Activated T-helper 1 cell treated with anti-CD3 and anti-CD28 coated beads, Interleukin-12 subunit alpha, Interleukin-12 subunit beta, Interleukin-2, Interleukin-4 antibody, amounts not matched to agents 30 ng/mL and 10 ng/mL and 1 ng/mL, durations not matched to agents 14 hours and 24 hours and 36 hours (primary cell): ENCODE measurements at regions not wholly inside any gene's neighbourhood (a gene's known extent, or its start where the extent isn't known, plus 50 kb on each side); places are given as distances from the start of the nearest gene placed in this dataset.

Experiments
- DNase-seq: peaks from one replicate; pipeline ENCODE4 v3.0.0; 2021; ENCODE audit warnings: low spot score
- H3K27ac Mint-ChIP-seq: one replicate; pipeline ENCODE4 v1.8.0; 2021; ENCODE audit warnings: mild to moderate bottlenecking, mixed read lengths
- H3K27me3 Mint-ChIP-seq: one replicate; pipeline ENCODE4 v1.8.0; 2022; ENCODE audit warnings: mild to moderate bottlenecking, moderate library complexity, mixed read lengths; ENCODE audit not compliant: insufficient read depth
- H3K36me3 Mint-ChIP-seq: one replicate; pipeline ENCODE4 v1.8.0; 2021; ENCODE audit warnings: low read depth, mixed read lengths
- H3K4me1 Mint-ChIP-seq: one replicate; pipeline ENCODE4 v1.8.0; 2021; ENCODE audit warnings: low read depth, mixed read lengths
- H3K4me3 Mint-ChIP-seq: one replicate; pipeline ENCODE4 v1.8.0; 2021; ENCODE audit warnings: mild to moderate bottlenecking, moderate library complexity, mixed read lengths
- H3K9me3 Mint-ChIP-seq: one replicate; pipeline ENCODE4 v1.8.0; 2021; ENCODE audit warnings: mixed read lengths
- intact Hi-C: fragments of 100-400 bp; cut with micrococcal nuclease; formaldehyde crosslinking; loops from one replicate; pipeline ENCODE4 v1.15.1; 2024

- DNase-seq: no peak
- no peaks in the 10 kb centered on the region for H3K36me3 Mint-ChIP-seq
- H3K4me3 Mint-ChIP-seq: no peak overlapping the region
- intact Hi-C loops: no loop called here
- H3K4me1 Mint-ChIP-seq: no peaks in the 10 kb centered on the region
- no peak overlapping the region for H3K27ac Mint-ChIP-seq
- H3K27me3 Mint-ChIP-seq: no peaks in the 10 kb centered on the region
- peaks cover 46% of the 10 kb centered on the region for H3K9me3 Mint-ChIP-seq
These were observed 328.2 kb downstream of the ADCYAP1 start for GRCh38 chr18:1232867-1233266.

- Mint-ChIP-seq H3K27me3 (no peaks in the 10 kb centered on the region), H3K4me3 (no peak overlapping the region), H3K27ac (no peak overlapping the region), H3K36me3 (no peaks in the 10 kb centered on the region), H3K9me3 (peaks cover 7% of the 10 kb centered on the region), H3K4me1 (no peaks in the 10 kb centered on the region)
- DNase-seq: no peak
- intact Hi-C loops: no loop called here
These were observed 336.0 kb downstream of the ADCYAP1 start for GRCh38 chr18:1240701-1241100.

- H3K4me3 Mint-ChIP-seq: no peak overlapping the region
- intact Hi-C loops: no loop called here
- H3K4me1 Mint-ChIP-seq: no peaks in the 10 kb centered on the region
- no peak for DNase-seq
- no peaks in the 10 kb centered on the region for H3K27me3 Mint-ChIP-seq
- no peaks in the 10 kb centered on the region for H3K36me3 Mint-ChIP-seq
- no peaks in the 10 kb centered on the region for H3K9me3 Mint-ChIP-seq
- H3K27ac Mint-ChIP-seq: no peak overlapping the region
These were observed 339.9 kb downstream of the ADCYAP1 start for GRCh38 chr18:1244397-1245122.

GRCh38 chr18:1246827-1247226 is 342.2 kb downstream of the ADCYAP1 start:
- H3K4me1 Mint-ChIP-seq: no peaks in the 10 kb centered on the region
- intact Hi-C loops: no loop called here
- no peak for DNase-seq
- no peaks in the 10 kb centered on the region for H3K27me3 Mint-ChIP-seq
- H3K36me3 Mint-ChIP-seq: no peaks in the 10 kb centered on the region
- H3K4me3 Mint-ChIP-seq: no peak overlapping the region
- H3K9me3 Mint-ChIP-seq: no peaks in the 10 kb centered on the region
- H3K27ac Mint-ChIP-seq: no peak overlapping the region

DNA sequence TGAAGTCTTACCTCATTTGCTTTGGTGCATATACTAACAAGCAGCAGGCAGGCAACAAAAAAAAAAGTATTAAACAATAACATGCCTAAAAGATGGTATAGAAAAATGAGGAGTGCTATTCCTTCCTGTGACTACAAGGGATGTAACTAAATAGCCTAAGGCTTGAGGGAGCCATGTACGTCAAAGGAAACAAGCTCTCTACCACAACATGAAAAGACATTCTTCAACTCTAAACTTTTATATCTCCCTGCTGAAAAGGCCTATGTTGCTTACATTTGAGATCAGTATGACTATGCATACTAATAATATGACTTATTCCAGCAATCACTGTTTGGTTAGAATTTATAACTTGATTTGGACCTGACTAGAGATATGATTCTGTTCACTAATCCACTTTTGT is 347.9 kb downstream of the ADCYAP1 start:
- Mint-ChIP-seq H3K36me3 (no peaks in the 10 kb centered on the region), H3K9me3 (peaks cover 20% of the 10 kb centered on the region), H3K27ac (no peak overlapping the region), H3K4me1 (no peaks in the 10 kb centered on the region), H3K27me3 (no peaks in the 10 kb centered on the region), H3K4me3 (no peak overlapping the region)
- intact Hi-C loops: no loop called here
- no peak for DNase-seq

DNA sequence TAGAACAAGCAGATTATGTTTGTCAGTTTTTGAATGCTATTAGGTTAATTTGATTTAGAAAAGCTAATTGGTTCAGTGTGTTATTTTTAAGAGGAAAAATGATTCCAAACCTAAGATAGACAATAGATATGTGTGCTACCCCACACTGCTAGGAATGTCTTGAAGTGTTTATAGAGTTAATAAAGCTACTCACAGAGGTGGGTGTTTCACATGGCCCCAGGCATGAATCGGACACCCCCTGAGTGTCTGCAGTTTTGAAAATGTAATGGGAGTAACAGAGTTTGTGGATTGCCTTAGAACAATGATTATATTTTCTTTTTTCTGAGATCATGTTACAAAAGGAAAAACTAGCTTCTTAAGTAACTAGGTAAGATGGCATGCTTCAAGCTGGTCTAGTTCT is 348.3 kb downstream of the ADCYAP1 start:
- no peaks in the 10 kb centered on the region for H3K4me1 Mint-ChIP-seq
- intact Hi-C loops: no loop called here
- H3K4me3 Mint-ChIP-seq: no peak overlapping the region
- H3K27me3 Mint-ChIP-seq: no peaks in the 10 kb centered on the region
- DNase-seq: no peak
- no peaks in the 10 kb centered on the region for H3K36me3 Mint-ChIP-seq
- peaks cover 20% of the 10 kb centered on the region for H3K9me3 Mint-ChIP-seq
- no peak overlapping the region for H3K27ac Mint-ChIP-seq

- H3K36me3 Mint-ChIP-seq: no peaks in the 10 kb centered on the region
- no peak for DNase-seq
- intact Hi-C loops: no loop called here
- H3K27ac Mint-ChIP-seq: no peak overlapping the region
- H3K4me3 Mint-ChIP-seq: no peak overlapping the region
- no peaks in the 10 kb centered on the region for H3K27me3 Mint-ChIP-seq
- H3K9me3 Mint-ChIP-seq: peaks cover 20% of the 10 kb centered on the region
- H3K4me1 Mint-ChIP-seq: no peaks in the 10 kb centered on the region
These were observed 349.2 kb downstream of the ADCYAP1 start for GRCh38 chr18:1253827-1254226.

- no peak for DNase-seq
- intact Hi-C loops: no loop called here
- no peak overlapping the region for H3K4me3 Mint-ChIP-seq
- H3K27ac Mint-ChIP-seq: no peak overlapping the region
- no peaks in the 10 kb centered on the region for H3K4me1 Mint-ChIP-seq
- H3K36me3 Mint-ChIP-seq: no peaks in the 10 kb centered on the region
- H3K27me3 Mint-ChIP-seq: no peaks in the 10 kb centered on the region
- peaks cover 18% of the 10 kb centered on the region for H3K9me3 Mint-ChIP-seq
These were observed 356.4 kb downstream of the ADCYAP1 start for GRCh38 chr18:1261054-1261453.

- no peak overlapping the region for H3K4me3 Mint-ChIP-seq
- no peaks in the 10 kb centered on the region for H3K27me3 Mint-ChIP-seq
- peaks cover 4% of the 10 kb centered on the region for H3K9me3 Mint-ChIP-seq
- intact Hi-C loops: no loop called here
- no peak overlapping the region for H3K27ac Mint-ChIP-seq
- H3K36me3 Mint-ChIP-seq: no peaks in the 10 kb centered on the region
- no peaks in the 10 kb centered on the region for H3K4me1 Mint-ChIP-seq
- DNase-seq: no peak
These were observed 362.4 kb downstream of the ADCYAP1 start for GRCh38 chr18:1267021-1267420.

GRCh38 chr18:1270081-1270480 is 365.4 kb downstream of the ADCYAP1 start:
- Mint-ChIP-seq H3K4me1 (no peaks in the 10 kb centered on the region), H3K27ac (no peak overlapping the region), H3K4me3 (no peak overlapping the region), H3K36me3 (no peaks in the 10 kb centered on the region), H3K27me3 (no peaks in the 10 kb centered on the region), H3K9me3 (no peaks in the 10 kb centered on the region)
- intact Hi-C loops: no loop called here
- no peak for DNase-seq

DNA sequence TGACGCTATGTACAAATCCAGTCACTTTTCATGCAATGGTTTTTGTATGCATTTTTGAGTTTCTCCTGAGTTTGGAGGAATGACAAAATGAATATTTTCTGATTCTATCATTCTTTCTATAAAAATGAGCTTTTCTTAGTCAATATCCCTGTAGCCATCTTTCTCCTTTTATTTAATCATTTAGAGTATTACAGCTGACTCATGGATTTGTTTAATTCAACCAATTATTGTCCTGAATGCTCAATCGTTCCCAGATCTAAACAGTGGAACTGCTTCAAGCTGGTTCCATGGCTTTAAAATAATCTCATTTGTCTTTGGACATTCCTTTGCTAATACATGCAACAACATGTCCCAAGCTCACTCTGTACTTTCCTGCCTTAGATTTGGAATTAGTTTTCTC is 368.8 kb downstream of the ADCYAP1 start:
- Mint-ChIP-seq H3K4me3 (no peak overlapping the region), H3K4me1 (no peaks in the 10 kb centered on the region), H3K27ac (no peak overlapping the region), H3K27me3 (no peaks in the 10 kb centered on the region), H3K36me3 (no peaks in the 10 kb centered on the region), H3K9me3 (no peaks in the 10 kb centered on the region)
- no peak for DNase-seq
- intact Hi-C loops: no loop called here

DNA sequence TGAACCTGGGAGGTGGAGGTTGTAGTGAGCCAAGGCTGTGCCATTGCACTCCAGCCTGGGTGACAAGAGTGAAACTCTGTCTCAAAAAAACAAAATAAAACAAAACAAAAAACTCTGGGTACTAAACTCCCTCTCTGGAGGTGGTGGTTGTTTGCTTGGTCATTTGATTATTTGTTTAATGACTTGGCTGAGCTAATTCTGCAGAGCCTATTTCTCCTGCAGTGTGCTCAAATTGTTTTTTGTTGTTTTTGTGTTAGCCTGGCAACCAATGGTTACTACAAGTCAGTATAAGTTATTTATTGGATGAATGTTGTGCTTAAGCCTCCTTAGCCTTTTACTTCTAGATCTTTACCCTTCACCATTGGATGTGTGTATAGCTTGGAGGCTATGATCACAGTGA is 387.5 kb downstream of the ADCYAP1 start:
- Mint-ChIP-seq H3K4me3 (no peak overlapping the region), H3K9me3 (peaks cover 5% of the 10 kb centered on the region), H3K36me3 (no peaks in the 10 kb centered on the region), H3K27me3 (no peaks in the 10 kb centered on the region), H3K4me1 (no peaks in the 10 kb centered on the region), H3K27ac (no peak overlapping the region)
- intact Hi-C loops: no loop called here
- DNase-seq: no peak

DNA sequence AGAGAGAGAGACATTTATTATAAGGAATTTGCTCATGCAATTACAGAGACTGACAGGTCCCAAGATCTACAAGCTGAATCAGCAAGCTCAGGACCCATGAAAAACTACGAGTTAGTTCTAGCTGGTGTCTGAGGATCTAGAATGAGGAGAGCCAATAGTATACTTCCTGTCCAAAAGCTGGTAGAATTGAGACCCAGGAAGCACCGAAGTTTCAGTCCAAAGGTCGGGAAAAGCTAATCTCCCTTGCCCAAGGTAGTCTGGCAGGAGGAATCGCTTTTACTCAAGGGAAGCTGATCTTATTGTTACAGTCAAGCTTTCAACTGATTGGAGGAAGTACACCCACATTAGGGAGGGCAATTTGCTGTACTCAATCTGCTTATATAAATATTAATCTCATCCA is 389.6 kb downstream of the ADCYAP1 start:
- peaks cover 6% of the 10 kb centered on the region for H3K9me3 Mint-ChIP-seq
- H3K27me3 Mint-ChIP-seq: no peaks in the 10 kb centered on the region
- H3K36me3 Mint-ChIP-seq: no peaks in the 10 kb centered on the region

DNA sequence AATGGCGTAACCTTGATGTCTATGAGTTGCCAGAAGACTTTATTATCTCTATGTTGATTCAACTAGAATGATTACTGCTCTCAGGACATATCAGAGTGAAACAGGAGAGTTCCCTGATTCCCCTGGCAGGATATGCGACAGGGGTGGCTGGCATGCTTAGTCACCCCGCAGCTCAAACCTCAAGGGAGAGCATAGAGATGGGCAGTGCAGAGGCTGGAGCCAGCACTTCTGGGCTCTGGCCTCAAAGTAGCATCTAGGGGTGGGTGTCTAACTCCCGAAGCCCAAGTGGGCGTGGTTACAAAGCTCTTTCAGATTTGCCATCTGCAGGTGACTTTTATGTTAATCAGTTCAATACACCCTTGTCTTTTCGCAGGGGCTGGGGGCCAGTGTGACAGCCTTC is 391.6 kb downstream of the ADCYAP1 start:
- H3K4me3 Mint-ChIP-seq: no peak overlapping the region
- H3K36me3 Mint-ChIP-seq: no peaks in the 10 kb centered on the region
- no peaks in the 10 kb centered on the region for H3K4me1 Mint-ChIP-seq
- H3K27ac Mint-ChIP-seq: no peak overlapping the region
- intact Hi-C loops: no loop called here
- H3K9me3 Mint-ChIP-seq: peaks cover 9% of the 10 kb centered on the region
- DNase-seq: no peak
- no peaks in the 10 kb centered on the region for H3K27me3 Mint-ChIP-seq

More for the DNA sequence above, 389.6 kb downstream of the ADCYAP1 start:
- no peaks in the 10 kb centered on the region for H3K4me1 Mint-ChIP-seq
- no peak overlapping the region for H3K4me3 Mint-ChIP-seq
- DNase-seq: no peak
- intact Hi-C loops: no loop called here
- no peak overlapping the region for H3K27ac Mint-ChIP-seq
